Thoracic aorta (tissue), 2 donors: ENCODE measurements at regions not wholly inside any gene's neighbourhood (a gene's known extent, or its start where the extent isn't known, plus 50 kb on each side); places are given as distances from the start of the nearest gene placed in this dataset.

Experiments
- ATAC-seq: fragments of 150-250 bp; one replicate; pipeline ENCODE4 v1.8.0; 2017; ENCODE audit warnings: low read depth; ENCODE audit not compliant: insufficient number of reproducible peaks, low FRiP score
- DNase-seq: peaks from one replicate; pipeline ENCODE4 v3.0.0-alpha.2; 2020; ENCODE audit warnings: low spot score
- H3K27ac ChIP-seq, 2 donors: fragments of 200-600 bp; sonication (generic); 1 replicate in 1 of 2; 2 replicates in 1 of 2; pipeline ENCODE4 v1.5.1; 2016; ENCODE audit warnings: mild to moderate bottlenecking in 2 of 2, moderate library complexity in 2 of 2
- H3K27me3 ChIP-seq: fragments of 200-600 bp; sonication (generic); replicated peaks from 2 replicates; pipeline ENCODE4 v1.6.0; 2016; ENCODE audit warnings: mild to moderate bottlenecking; ENCODE audit not compliant: insufficient read depth
- H3K36me3 ChIP-seq: fragments of 200-600 bp; sonication (generic); one replicate; pipeline ENCODE4 v1.5.1; 2016
- H3K4me1 ChIP-seq, 2 donors: fragments of 200-600 bp; sonication (generic); 1 replicate in 1 of 2; 2 replicates in 1 of 2; pipeline versions ENCODE4 v1.5.1 to v1.6.0; 2016; ENCODE audit warnings: low read depth in 2 of 2, mild to moderate bottlenecking in 1 of 2; ENCODE audit not compliant: control insufficient read depth in 1 of 2
- H3K4me3 ChIP-seq: fragments of 200-600 bp; sonication (generic); 2 replicates; pipeline ENCODE4 v1.5.1; 2016; ENCODE audit warnings: mild to moderate bottlenecking
- H3K9me3 ChIP-seq: fragments of 200-600 bp; sonication (generic); 2 replicates; pipeline ENCODE4 v1.5.1; 2016
- CTCF ChIP-seq: fragments of 200-600 bp; sonication (generic); IDR thresholded peaks from one replicate; pipeline ENCODE4 v1.5.1; 2019; ENCODE audit warnings: antibody characterized with exemption

DNA sequence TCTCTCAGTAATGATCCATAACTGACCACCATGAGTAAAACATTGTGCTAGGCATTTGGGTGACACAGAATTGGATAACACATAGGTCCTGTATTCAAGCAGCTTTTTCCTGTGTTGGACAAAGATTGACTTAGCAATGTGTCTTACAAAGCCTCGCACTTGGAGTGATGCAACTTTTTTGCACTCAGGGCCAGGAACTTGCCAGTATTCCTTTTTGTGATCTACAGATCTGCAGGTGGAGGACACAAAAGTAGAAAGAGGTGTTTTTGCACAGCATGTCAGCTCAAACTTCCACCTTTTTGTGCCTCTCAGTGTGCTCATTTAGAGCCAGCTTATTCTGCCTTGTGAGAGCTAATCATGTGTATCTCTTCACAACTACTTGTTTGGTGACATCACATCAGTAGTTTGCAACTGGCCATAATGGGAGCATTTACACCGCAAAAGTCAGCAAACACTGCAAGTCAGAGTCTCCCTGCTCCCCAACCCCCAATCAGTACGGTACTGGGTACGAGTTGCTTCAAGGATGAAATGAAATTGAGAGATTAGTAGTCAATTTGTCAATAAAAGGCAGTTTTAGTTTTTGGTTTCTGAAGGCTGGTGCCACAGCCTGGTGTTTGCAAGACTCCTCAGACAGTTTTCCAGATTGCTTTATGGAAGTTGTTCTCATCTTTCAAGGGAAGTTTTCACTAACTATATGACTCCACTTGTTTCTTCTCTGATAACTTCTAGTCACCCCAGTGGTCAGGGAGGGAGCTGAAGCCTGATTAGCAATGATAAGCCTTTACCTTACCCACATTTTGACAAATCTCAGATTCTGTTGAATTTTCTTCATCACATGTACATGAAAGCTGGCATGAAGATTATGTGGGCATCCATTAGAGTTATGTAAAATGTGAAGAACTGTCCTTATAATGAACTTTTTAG, 149.1 kb downstream of the PDCD6IP start:
- Histone ChIP-seq H3K4me3 (no peak overlapping the region), H3K36me3 (no peaks in the 10 kb centered on the region), H3K27ac (no peak overlapping the region), H3K9me3 (no peaks in the 10 kb centered on the region), H3K4me1 (no peaks in the 10 kb centered on the region), H3K27me3 (no peaks in the 10 kb centered on the region)
- no peak for TF ChIP-seq CTCF
- DNase-seq (no peak), ATAC-seq (no peak)

GRCh38 chr3:33949074-33949473, 150.6 kb downstream of the PDCD6IP start:
- Histone ChIP-seq H3K4me1 (no peaks in the 10 kb centered on the region), H3K27me3 (no peaks in the 10 kb centered on the region), H3K36me3 (no peaks in the 10 kb centered on the region), H3K9me3 (no peaks in the 10 kb centered on the region), H3K27ac (no peak overlapping the region), H3K4me3 (no peak overlapping the region)
- DNase-seq (no peak), ATAC-seq (no peak)
- TF ChIP-seq CTCF: no peak

DNA sequence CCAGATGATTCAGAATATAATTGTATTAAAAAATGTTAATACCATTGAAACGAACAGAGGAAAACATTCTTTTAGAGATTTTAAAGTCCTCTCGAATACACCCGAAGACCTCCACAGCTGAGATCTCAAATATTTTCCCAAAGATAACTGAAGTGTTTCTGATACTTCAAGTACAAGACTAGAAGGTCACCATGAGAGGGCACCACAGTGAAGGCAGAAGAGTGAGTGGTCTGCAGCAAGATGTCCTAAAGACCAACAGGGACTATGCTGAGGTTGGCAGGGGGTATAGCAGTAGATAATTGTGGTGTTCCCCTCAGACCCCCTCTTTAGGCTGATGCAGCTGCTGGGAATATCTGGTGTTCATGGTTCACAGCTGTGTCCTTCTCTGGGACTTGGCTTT, 156.5 kb downstream of the PDCD6IP start:
- no peak for TF ChIP-seq CTCF
- DNase-seq (no peak), ATAC-seq (no peak)
- Histone ChIP-seq H3K36me3 (no peaks in the 10 kb centered on the region), H3K4me3 (no peak overlapping the region), H3K27ac (no peak overlapping the region), H3K4me1 (no peaks in the 10 kb centered on the region), H3K27me3 (no peaks in the 10 kb centered on the region), H3K9me3 (no peaks in the 10 kb centered on the region)

DNA sequence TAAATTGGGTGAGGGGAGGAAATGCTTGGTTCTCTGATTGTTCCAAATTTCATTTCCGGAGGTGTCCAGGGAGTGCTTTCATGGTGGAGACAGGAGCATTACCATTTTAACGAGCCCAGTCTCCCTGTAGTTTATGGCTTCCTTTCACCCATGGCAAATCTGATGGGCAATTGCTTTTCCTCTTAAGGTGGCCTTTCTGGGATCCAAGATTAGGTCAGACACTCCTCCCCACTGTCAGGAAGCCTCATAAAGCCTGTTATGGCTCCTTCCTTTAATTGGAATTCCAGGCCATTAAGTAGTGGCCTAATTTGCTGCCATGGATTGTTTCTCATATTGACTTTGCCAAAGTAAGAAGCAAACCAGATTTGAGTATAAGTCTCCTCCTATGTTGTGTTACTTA, 157.8 kb downstream of the PDCD6IP start:
- no peak overlapping the region for H3K4me3 ChIP-seq
- ATAC-seq (no peak), DNase-seq (no peak)
- H3K36me3 ChIP-seq: no peaks in the 10 kb centered on the region
- no peaks in the 10 kb centered on the region for H3K4me1 ChIP-seq
- H3K9me3 ChIP-seq: no peaks in the 10 kb centered on the region
- no peak overlapping the region for H3K27ac ChIP-seq
- no peaks in the 10 kb centered on the region for H3K27me3 ChIP-seq
- no peak for TF ChIP-seq CTCF

DNA sequence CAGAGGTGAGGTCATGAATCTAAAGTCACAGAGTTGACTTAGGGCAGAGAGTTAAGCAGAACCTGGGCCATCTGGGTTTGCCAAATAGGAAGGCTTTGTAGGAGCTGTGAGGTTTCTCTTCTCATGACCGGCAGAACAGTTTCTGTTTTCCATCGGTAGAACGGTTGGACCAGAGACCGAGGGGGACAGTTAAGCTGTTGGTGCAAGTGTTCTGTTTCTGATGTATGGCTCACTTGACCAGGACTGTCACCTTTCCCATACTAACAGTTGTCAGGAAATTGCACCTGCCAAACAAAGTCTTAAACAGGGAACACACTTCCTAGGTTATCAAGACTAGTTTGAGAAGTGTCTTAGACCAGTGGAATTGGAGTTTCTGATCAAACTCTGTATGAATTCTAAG, 158.3 kb downstream of the PDCD6IP start:
- DNase-seq (no peak), ATAC-seq (no peak)
- H3K27me3 ChIP-seq: no peaks in the 10 kb centered on the region

More for the DNA sequence above, 158.3 kb downstream of the PDCD6IP start:
- no peaks in the 10 kb centered on the region for H3K9me3 ChIP-seq
- H3K4me3 ChIP-seq: no peak overlapping the region
- no peaks in the 10 kb centered on the region for H3K36me3 ChIP-seq
- H3K27ac ChIP-seq: no peak overlapping the region
- no peak for TF ChIP-seq CTCF
- no peaks in the 10 kb centered on the region for H3K4me1 ChIP-seq
